ENCODE measurements at regions not wholly inside any gene's neighbourhood (a gene's known extent, or its start where the extent isn't known, plus 50 kb on each side); places are given as distances from the start of the nearest gene placed in this dataset.

DNA sequence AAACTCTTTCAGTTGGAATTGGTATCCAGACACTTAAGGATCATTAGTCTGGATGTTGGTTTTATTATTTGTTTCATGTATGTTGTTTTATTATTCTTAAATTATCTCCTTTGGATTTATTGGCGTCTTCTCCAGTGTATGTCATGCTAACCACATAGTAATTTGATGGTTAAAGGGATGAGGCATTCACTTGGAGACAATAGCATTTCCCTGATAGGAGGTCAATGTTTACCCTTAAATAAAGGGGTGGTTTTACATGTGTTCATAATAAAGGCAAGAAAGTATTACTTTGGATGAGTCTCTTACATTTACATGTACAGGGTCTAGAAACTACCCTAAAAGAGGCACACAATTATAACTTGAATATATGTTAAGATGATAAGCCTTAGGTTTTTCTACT lies 51.2 kb upstream of the RNF144B start:
- no peak for DNase-seq

DNA sequence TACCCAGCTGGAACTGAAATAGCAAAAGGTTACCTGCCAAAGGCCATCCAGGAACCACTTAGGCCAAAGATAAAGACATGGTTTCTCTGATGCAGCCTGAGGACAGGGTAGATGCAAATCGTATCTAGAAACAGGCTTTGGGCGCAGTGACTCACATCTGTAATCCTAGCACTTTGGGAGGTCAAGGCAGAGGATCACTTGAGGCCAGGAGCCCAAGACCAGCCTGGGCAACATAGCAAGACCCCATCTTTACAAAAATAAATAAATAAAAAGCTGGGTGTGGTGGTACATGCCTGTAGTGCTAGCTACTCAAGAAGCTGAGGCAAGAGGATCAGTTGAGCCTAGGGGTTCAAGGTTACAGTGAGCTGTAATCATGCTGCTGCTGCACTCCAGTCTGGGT lies 52.9 kb upstream of the RNF144B start:
- no peak for DNase-seq

DNA sequence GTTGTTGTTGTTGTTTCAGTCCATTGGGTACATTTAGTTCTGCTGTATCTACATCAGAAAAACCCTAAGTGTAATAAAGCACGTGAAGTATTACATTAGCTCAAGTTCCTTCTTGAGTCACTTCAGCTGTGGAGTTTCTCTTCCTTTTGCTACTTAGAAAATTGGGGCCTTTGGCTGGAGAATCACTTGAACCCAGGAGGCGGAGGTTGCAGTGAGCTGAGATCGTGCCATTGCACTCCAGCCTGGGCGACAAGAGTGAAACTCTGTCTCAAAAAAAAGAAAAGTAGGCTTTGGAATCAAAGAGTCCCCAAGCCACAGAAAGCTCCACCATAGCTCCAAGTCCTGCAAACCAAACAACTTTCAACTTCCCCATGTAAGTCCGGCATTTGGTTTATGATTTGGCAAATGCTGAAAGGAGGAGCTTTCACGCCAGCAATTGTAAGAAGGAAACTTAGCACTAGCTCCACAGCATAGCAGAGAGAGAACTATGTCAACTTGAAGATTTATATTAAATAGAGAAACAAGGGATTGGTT lies 56.5 kb upstream of the RNF144B start:
- DNase-seq, result no peak

DNA sequence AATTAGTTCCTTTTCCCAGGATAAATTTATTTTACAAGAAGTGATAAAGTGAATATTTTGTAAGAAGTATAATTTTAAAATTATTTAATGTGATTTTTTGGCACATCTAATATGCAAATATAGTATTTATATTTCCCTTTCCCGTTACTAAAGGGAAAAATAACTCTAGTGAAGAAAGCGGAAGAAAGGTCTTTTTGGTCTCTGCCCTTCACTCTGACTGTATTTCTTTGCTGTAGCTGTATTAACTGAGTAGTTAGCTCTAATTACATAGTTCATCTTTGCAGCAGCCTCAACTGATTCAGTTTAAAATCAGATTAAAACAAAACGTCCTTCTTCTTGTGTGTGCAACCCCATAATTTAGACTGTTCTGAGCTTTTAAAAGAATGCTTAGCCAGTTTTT lies 57.4 kb upstream of the RNF144B start:
- DNase-seq, result no peak

DNA sequence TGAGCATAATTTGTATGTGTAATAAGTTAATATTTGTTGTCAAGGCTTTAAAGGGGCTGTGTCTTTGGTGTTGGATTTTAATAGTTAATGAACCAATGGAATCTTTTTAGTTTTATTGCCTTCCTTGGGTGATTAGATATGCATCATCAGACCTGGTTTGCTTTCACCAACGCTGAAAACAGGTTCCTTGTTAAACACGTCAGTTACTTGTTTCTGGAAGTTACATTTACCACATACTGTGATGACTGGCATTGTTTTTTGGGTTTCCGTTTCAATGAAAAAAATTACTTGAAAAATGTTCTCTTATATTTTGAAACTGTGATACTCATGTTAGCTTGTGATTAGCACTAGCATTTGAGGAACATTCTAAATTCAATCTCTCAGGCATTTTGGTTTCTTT lies 58.6 kb upstream of the RNF144B start:
- no peak for DNase-seq

DNA sequence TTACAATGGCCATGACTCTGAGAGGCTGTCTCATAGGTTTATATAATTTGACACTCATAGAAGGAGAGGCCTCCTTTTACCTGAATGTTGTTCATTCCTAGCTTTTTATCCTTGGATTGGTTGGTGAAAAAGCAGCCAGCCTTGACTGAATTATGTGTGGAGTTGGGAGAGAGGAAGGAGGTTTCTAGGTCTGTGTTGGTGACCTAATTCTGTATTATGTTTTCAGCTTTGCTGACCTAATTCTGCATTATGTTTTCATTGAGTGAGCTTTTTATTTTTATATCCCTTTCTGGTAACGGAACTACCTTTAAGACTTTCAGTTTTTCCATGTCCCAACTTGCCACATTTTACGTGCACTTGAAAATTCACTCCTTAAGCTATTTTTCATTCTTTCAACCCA lies 59.1 kb upstream of the RNF144B start:
- DNase-seq, result no peak

DNA sequence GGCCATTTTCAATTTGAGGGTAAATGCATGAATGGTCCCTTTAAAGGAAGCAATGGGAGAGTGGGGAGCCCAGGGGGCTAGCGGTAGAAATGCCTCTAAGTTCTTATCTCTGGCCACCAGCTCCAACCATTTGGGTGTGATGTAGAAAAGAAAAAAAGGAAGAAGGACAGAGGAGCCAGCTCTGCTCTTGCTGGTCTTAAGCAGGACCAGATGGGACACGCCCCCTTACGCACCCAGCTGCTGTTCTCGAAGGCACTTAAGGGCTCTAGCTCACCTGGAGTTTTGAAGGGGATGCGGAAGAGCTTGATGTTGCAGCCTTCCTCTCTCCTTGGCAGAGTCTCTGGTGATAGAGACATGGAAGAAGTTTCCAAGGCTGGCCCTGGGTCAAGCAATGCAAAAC lies 59.5 kb upstream of the RNF144B start:
- DNase-seq, result no peak

DNA sequence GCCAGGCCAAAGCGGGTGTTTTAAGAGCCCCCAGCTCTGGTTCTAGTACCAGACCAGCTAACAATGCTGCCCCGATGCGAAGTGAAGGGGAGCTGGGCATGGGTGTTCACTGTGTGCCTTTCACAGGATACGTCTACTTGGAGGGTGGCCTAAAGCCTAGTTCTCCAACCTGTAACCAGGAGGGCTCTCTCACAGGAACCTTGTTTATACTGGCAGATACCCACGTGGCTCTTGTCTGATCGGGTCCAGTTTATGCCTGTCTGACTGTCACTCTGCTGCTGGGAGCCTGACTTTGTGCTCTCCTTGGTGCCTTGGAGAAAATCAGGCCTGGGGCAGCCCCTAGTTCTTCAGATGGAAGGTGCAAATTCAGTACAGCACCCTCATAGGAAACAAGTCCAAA lies 60.2 kb upstream of the RNF144B start:
- no peak for DNase-seq

DNA sequence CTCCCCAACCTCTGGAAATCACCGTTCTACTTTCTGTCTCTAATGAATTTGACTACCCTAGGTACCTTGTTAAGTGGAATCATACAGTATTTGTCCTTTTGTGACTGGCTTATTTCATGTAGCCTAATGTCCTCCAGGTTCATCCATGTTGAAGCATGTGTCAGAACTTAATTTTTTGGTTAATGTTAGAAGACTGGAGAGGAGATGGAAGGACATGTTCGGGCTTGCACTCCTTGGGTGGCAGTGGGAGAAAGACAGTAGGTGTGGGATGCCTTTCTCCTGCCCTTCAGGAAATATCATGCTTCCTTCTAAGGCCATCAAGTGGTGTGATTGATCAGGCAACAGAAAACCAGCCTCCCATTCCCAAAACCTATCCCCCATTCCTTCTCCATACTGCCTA lies 61.1 kb upstream of the RNF144B start:
- no peak for DNase-seq

DNA sequence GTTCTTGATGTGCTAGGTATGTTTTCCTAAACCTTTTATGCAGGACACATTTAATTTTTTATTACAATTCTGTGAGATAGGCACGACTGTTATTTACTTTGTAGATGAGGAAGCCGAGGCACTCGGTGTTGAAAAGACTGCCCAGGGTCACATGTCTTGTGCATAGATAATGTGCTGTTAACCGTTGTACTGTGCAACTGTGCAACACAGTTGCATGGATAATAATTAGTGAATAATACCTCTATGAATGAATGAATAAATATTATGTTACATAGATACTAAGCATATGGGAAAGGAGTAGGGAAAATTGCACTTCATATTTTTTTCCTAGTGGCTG lies 60.3 kb upstream of the DEK start:
- no peak for DNase-seq

DNA sequence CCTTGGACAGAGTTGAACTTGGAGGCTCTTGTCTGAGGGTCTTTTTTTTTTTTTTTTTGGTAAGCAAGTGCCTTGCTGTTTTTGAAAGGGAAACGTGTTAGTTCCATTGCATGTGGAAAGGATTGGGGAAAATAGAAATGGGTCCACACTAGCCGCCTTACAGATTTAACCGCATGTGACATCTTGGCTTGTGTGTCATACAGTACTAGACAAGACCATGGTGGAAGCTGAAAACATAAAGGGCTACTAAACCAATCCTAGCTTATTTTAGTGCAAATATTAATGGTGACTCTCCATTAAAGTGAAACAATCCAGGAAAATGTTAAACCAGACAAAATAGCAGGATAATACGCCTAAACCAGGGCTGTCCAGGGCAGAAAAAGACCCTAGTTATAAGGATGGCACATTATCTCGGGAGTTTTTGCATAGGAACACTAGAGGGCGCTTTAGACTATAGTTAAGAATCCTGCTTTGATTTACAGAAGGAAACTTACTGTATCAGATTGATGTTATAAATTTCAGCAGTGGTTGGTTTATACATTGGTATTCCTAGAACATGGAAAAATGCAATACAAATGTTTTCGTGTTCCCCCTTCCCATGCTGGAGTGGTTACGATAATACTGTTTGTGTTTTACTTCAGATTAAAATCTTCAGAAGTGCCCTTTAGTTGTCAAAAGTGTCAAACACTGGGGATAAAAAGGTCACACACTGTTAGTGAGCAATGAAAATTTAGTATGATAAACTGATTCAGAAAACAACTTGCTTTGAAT lies 59.8 kb upstream of the DEK start:
- peak; percentile 42 for DNase-seq

DNA sequence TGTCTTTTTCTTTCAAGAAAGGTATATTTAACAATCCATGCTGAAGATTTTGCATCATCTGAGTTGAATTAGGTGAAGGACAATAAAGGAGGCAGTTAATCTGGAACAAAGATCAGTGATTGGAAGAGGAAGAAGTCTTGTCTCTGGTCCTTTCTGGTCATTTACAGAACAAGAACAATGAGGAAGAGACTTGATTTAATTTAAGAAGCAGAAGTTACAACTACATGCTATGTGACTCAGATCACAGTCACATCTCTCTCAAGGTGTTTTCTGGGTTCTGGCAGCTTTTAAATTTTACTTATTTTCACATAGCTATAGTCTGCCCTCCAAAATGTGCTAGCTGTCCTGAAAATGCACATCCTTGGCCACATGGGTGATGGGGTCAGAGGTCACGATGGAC lies 53.5 kb upstream of the DEK start:
- DNase-seq, result no peak

DNA sequence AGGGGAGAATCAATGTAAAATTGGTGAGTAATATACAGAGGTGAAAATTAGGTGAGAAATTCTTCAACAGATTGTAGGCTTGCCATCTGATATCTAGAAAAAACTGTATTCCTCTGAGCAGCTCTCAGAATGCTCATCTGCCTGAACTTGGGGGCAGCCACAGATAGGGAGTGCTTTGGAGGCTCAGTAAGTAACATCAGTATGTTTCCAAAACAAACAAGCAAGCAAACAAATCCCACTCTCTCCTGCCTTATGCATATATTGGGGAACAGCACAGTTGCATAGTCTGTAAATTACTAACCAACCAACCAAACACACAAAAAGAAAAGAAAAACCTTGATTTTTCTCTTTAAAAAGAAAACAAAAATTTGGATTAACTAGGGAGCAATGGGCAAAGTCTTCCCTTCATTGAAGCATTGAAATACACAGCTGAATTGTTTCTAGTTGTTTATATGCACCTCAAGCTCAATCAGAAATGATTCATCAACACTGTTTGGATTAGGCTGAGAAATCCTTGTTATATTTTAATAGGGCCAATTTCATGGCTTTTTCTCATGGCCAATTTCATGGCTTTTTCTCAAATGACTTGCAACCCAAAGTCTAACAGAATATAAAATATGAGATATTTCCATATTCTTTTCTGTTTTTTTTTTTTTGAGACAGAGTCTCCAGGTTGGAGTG lies 50.1 kb upstream of the DEK start:
- DNase-seq, result no peak
